Adrenal gland (tissue), 9 donors: ENCODE measurements at regions not wholly inside any gene's neighbourhood (a gene's known extent, or its start where the extent isn't known, plus 50 kb on each side); places are given as distances from the start of the nearest gene placed in this dataset.

ENCODE experiments used
- DNase-seq, 7 donors: peaks; one replicate each; pipeline ENCODE4 v3.0.0-alpha.2; 2019 to 2020
- H3K27ac ChIP-seq, 5 donors: fragments of 200-600 bp; sonication (generic) in 4 of 5; 1 replicate in 3 of 5; 2 replicates in 2 of 5; pipeline versions ENCODE4 v1.5.1 to v1.8.0; 2016 to 2020; ENCODE audit warnings: mild to moderate bottlenecking in 1 of 5
- H3K27me3 ChIP-seq: fragments of 200-600 bp; 2 replicates; pipeline ENCODE4 v1.8.0; 2021
- H3K36me3 ChIP-seq, 2 donors: fragments of 200-600 bp; replicated peaks in 1 of 2; 1 replicate in 1 of 2; 2 replicates in 1 of 2; pipeline versions ENCODE4 v1.5.1 to v1.8.0; 2018 to 2022
- H3K4me1 ChIP-seq, 2 donors: fragments of 200-600 bp; replicated peaks in 1 of 2; 1 replicate in 1 of 2; 2 replicates in 1 of 2; pipeline versions ENCODE4 v1.5.1 to v1.8.0; 2018 to 2021
- H3K4me3 ChIP-seq, 4 donors: fragments of 200-600 bp; sonication (generic) in 3 of 4; one replicate each; pipeline ENCODE4 v1.5.1; 2016 to 2018
- H3K9me3 ChIP-seq, 3 donors: fragments of 200-600 bp; sonication (generic) in 1 of 3; replicated peaks in 1 of 3; 1 replicate in 2 of 3; 2 replicates in 1 of 3; pipeline versions ENCODE4 v1.5.1 to v1.8.0; 2016 to 2021
- CTCF ChIP-seq, 6 experiments: fragments of 450-650 bp in 4 of 6; fragments of 200-600 bp in 2 of 6; sonication (generic) in 1 of 6; IDR thresholded peaks; 1 replicate in 5 of 6; 2 replicates in 1 of 6; pipeline versions ENCODE4 v1.5.1 to v1.8.0; 2016 to 2021; ENCODE audit warnings: antibody characterized with exemption in 6 of 6, mild to moderate bottlenecking in 2 of 6, moderate library complexity in 1 of 6
- POLR2A ChIP-seq, 2 donors: fragments of 450-650 bp; IDR thresholded peaks; one replicate each; pipeline ENCODE4 v1.6.1; 2017; ENCODE audit warnings: antibody characterized with exemption in 2 of 2, mild to moderate bottlenecking in 2 of 2, moderate library complexity in 1 of 2
- WGBS, 4 donors: extraction: QIAGEN DNeasy Blood & Tissue Kit in 2 of 4; methylation state at CpG; one replicate each; pipeline versions ENCODE4 v1.1.5 to v1.1.7; 2013 to 2017; 5-methylcytosine and 5-hydroxymethylcytosine counted together
- intact Hi-C, 2 donors: fragments of 100-400 bp; cut with DNase I; formaldehyde crosslinking; loops; one replicate each; pipeline versions ENCODE4 v1.14.1 to v1.15.0; 2022 to 2023
- donor health status: healthy with polysubstance abuse.
- donor health status: Bipolar disorder and iron deficiency.
- donor health status: DM: yes; HTN: yes; CAD: no.
- donor health status: DM: no; HTN: no; CAD: no.
- donor health status: DM: no; HTN: no; CAD: no.

DNA sequence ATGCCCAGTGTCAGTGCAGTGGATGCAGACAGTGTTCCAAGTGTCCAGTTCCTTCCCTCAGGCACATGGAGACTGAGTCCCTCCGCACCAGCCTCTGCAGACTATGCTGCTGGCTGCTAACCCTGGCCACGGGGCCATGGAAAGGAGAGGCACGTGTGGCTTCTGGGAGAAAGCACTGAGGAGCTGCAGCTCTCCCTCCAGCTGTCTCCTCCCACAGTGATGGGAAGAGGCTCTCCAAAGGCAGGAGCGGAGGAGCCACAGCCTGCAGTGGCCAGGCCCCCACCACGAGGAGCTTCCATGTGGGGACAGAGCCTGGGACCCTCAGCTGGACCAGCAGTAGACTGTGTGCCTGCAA lies 141.1 kb downstream of the NDUFA10 start:
- intact Hi-C loops = loop anchor here in 1 of 2 donors (10.0 kb wide), 1 partner anchor 479 kb away; the partner anchor contains the start of gene HDAC4
- Histone ChIP-seq H3K4me1 (peaks cover 0 to 9% of the 10 kb centered on the region in 2 donors), H3K36me3 (no peaks in the 10 kb centered on the region), H3K27me3 (no peaks in the 10 kb centered on the region), H3K9me3 (peaks cover 0 to 24% (median 11%) of the 10 kb centered on the region in 3 donors), H3K27ac (no peak overlapping the region), H3K4me3 (no peak overlapping the region)
- TF ChIP-seq POLR2A (IDR thresholded peaks at IDR 0.05) = no peak
- TF ChIP-seq CTCF (IDR thresholded peaks at IDR 0.05) = no peak
- peak in 2 of 7 donors; percentile 3 to 15 for DNase-seq
- WGBS, 4 donors = 89 to 97% (median 93%) methylated on average over 5 of the region's 5 CpGs

DNA sequence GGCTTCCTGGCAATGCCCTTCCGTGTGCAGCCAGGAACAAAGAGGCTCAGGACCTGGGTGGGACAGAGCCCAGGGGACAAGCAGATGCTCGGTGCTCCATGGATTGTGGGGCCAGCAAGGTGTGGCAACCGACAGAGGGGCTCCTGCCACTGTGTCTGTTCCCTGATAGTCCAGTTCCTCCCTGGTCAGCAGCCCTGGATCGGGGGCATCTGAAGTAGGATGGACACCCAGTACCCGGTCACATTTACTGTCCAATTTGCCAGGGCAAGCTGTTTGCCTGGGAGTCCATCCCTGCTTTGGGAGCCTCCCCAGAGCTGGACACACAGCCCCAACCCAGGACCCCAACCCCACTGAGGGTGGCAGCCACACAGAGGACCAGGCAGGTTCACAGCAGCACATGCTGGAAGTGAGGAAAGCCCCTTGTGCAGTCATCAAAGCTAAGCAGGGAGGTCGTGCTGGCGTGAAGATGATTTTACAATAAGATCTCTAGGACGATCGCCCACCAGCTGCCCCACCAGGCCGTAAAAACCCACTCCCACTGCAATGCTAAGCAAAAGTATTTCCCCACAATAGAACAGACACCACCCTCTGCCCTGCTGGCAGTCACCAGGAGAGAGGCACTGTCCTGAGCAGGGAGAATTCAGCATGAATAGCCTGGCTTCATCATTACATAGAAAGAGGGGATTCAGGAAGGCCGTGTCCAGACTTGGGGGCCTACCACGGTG lies 141.7 kb downstream of the NDUFA10 start:
- peak in 2 of 7 donors; percentile 15 to 24 for DNase-seq
- TF ChIP-seq CTCF (IDR thresholded peaks at IDR 0.05) (no peak), POLR2A (IDR thresholded peaks at IDR 0.05) (no peak)
- Histone ChIP-seq H3K9me3 (peaks cover 0 to 24% (median 11%) of the 10 kb centered on the region in 3 donors), H3K4me1 (peaks cover 0 to 9% of the 10 kb centered on the region in 2 donors), H3K36me3 (no peaks in the 10 kb centered on the region), H3K27me3 (no peaks in the 10 kb centered on the region), H3K27ac (no peak overlapping the region), H3K4me3 (no peak overlapping the region)
- 71 to 95% (median 88%) methylated on average over 7 to 12 of the region's 12 CpGs for WGBS, 4 donors
- intact Hi-C loops = loop anchor here in 1 of 2 donors (10.0 kb wide), 1 partner anchor 479 kb away; the partner anchor contains the start of gene HDAC4

DNA sequence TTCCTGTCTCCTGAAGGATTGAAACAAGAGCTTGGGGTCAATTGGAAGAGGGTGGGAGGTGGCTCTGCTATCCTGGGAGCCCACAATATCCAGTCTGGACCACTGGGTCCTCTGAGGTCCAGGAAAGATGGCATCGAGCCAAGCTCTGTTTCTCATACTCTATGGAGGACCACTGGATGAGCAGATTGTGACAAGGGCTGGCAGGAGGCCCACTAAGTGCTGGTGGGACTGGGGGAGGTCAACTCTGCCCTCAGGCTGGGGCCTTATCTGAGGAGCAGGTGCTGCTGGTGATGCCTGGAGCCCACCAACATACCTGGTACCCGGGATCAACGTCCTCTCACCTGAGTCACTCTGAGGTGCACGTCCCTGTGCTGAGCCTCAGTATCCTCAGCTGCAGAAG lies 142.4 kb downstream of the NDUFA10 start:
- TF ChIP-seq CTCF (IDR thresholded peaks at IDR 0.05) (no peak), POLR2A (IDR thresholded peaks at IDR 0.05) (no peak)
- WGBS, 4 donors = 78 to 100% (median 83%) methylated on average over 3 to 4 of the region's 4 CpGs
- Histone ChIP-seq H3K4me1 (peaks cover 0 to 9% of the 10 kb centered on the region in 2 donors), H3K27me3 (no peaks in the 10 kb centered on the region), H3K36me3 (no peaks in the 10 kb centered on the region), H3K4me3 (no peak overlapping the region), H3K9me3 (peaks cover 0 to 24% (median 11%) of the 10 kb centered on the region in 3 donors), H3K27ac (no peak overlapping the region)
- intact Hi-C loops = loop anchor here in 1 of 2 donors (10.0 kb wide), 1 partner anchor 478 kb away; the partner anchor contains the start of gene HDAC4
- DNase-seq = peak in 2 of 7 donors; percentile 28 to 52

- peaks cover 0 to 24% (median 11%) of the 10 kb centered on the region in 3 donors for H3K9me3 ChIP-seq
- TF ChIP-seq CTCF (IDR thresholded peaks at IDR 0.05) (peak; percentile 53 to 78 (median 63)), POLR2A (IDR thresholded peaks at IDR 0.05) (no peak)
- H3K4me1 ChIP-seq = peaks cover 0 to 9% of the 10 kb centered on the region in 2 donors
- H3K36me3 ChIP-seq = no peaks in the 10 kb centered on the region
- H3K4me3 ChIP-seq = no peak overlapping the region
- H3K27ac ChIP-seq = peak overlapping the region in 1 of 5 donors; percentile 77
- 30 to 38% (median 33%) methylated on average over 5 of the region's 5 CpGs for WGBS, 4 donors
- H3K27me3 ChIP-seq = no peaks in the 10 kb centered on the region
- DNase-seq = peak; percentile 44 to 77 (median 58)
- intact Hi-C loops = loop anchor here in 1 of 2 donors (10.0 kb wide), 1 partner anchor 478 kb away; the partner anchor contains the start of gene HDAC4
Observed at GRCh38 chr2:239882331-239882732, 142.8 kb downstream of the NDUFA10 start.
